WI38 (cell line): ENCODE measurements at regions not wholly inside any gene's neighbourhood (a gene's known extent, or its start where the extent isn't known, plus 50 kb on each side); places are given as distances from the start of the nearest gene placed in this dataset.

Experiments
- H3K4me3 ChIP-seq: 2 replicates; pipeline ENCODE4 v1.5.1; 2011; ENCODE audit warnings: low read depth, mild to moderate bottlenecking, control low read depth, low read length
- TF ChIP-seq, protein P1 (sequence below): IDR thresholded peaks from 2 replicates; pipeline ENCODE4 v1.5.1; 2012; ENCODE audit warnings: low read depth, mild to moderate bottlenecking, control low read depth, low read length

DNA sequence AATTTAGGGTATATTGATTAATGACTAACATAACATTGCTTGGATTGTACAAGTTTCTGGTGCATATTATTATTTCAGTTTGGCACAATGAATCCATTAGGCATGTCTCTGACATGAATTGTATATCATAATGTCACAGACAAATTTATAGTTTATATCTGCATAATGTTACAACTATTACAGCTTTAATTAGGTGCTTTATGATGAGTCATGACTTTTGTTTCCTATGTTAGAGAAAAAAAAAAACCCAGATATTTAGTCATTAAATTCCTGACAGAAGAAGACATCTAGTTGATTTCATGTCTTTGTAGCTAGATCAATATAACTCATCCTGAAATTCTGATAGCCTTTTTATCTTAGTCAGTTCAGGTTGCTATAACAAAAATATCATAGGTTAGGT lies 385.7 kb upstream of the EPHA5 start:
- TF ChIP-seq, protein P1, sequence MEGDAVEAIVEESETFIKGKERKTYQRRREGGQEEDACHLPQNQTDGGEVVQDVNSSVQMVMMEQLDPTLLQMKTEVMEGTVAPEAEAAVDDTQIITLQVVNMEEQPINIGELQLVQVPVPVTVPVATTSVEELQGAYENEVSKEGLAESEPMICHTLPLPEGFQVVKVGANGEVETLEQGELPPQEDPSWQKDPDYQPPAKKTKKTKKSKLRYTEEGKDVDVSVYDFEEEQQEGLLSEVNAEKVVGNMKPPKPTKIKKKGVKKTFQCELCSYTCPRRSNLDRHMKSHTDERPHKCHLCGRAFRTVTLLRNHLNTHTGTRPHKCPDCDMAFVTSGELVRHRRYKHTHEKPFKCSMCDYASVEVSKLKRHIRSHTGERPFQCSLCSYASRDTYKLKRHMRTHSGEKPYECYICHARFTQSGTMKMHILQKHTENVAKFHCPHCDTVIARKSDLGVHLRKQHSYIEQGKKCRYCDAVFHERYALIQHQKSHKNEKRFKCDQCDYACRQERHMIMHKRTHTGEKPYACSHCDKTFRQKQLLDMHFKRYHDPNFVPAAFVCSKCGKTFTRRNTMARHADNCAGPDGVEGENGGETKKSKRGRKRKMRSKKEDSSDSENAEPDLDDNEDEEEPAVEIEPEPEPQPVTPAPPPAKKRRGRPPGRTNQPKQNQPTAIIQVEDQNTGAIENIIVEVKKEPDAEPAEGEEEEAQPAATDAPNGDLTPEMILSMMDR = no peak
- H3K4me3 ChIP-seq = no peak overlapping the region

DNA sequence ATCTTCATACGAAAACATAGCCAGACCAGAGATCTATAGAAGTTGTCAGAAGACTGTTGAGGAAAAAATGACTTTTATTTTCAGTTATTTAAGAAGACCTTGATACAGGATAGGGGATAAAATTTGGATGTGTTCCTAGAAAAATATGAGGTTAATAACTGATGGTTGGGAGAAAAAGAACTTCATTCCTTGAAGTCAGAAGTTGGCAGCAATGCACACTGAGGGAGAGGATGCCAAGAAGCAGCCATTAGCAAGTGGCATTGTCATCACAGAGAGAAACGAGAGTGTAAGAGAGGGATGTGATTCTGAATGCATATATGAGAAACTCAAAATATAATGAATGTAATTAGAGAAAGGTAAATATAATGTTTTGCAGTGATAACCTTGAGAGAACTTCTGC lies 382.1 kb upstream of the EPHA5 start:
- TF ChIP-seq, protein P1 = no peak
- no peak overlapping the region for H3K4me3 ChIP-seq

DNA sequence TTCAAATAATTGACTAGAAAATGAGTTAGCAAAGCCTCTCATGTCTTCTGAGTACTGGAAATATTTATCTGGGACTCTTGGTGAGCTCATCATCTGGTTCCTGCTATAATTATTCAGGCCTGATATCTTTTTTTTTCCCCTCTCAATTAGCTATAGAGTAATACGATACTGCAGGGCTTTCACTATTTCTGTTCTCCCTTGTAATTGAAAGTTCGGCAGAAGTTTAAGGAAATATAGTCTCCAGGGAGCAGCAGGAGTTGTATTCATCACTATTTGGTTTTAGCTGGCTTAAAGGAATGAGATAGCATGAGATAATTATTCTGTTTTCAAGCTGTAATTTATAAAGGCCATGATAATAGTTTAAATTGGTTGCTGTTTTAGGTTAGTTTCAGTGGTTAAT lies 378.6 kb upstream of the EPHA5 start:
- TF ChIP-seq, protein P1 = no peak
- no peak overlapping the region for H3K4me3 ChIP-seq

DNA sequence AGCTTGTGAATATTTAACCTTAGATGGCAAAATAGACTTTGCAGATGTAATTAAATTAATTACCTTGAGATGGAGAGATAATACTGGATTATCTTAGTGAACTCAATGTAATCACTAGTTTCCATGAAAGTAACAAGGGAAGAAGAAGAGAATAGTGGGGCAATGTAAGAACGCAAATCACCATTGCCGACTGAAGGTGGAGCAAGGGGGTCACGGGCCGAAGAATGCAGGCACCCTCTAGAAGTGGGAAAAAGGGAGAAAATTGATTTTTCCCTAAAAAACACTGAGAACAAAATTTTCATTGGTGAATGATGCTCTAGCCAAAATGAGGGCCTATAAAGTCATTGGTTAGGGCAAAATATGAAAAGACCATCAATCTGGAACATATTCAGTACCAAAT lies 375.6 kb upstream of the EPHA5 start:
- H3K4me3 ChIP-seq = no peak overlapping the region
- TF ChIP-seq, protein P1 = no peak

DNA sequence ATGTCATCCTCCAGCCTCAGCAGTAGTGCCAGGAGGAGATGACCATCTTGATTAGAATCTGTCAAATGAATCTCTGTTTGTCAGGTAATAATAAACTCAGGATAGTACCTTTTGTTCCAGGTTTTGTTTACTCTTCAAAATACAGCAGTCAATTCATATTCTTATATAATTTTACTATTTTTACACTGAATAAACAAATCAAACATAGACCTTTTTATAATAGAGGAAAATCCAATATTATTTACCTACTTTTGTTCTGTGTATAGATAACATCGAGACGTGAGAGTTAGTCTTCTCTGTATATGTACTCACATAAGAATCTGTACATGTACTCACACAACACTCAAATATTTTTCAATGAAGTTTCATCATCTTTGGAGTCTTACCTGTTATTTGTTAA lies 365.4 kb upstream of the EPHA5 start:
- TF ChIP-seq, protein P1 = no peak
- H3K4me3 ChIP-seq = no peak overlapping the region

DNA sequence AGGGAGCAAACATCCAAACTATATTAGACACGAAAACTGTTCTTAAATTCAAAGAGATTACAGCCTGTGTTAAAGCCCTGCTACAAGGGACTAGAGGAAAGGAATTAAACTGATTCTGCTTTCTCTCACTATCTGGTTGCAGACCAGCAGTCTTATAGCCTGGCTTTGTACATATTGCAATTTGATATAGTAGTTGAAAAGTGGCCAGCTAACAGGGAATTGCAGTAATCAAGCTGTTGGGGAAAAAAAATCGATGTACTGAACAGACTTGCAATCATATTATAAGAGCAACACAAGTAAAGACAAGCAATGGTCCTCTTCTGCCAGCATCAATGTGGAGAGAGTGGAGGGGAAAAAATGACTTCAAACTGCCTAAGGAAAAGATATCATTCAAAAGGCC lies 364.4 kb upstream of the EPHA5 start:
- H3K4me3 ChIP-seq = no peak overlapping the region
- TF ChIP-seq, protein P1 = no peak

DNA sequence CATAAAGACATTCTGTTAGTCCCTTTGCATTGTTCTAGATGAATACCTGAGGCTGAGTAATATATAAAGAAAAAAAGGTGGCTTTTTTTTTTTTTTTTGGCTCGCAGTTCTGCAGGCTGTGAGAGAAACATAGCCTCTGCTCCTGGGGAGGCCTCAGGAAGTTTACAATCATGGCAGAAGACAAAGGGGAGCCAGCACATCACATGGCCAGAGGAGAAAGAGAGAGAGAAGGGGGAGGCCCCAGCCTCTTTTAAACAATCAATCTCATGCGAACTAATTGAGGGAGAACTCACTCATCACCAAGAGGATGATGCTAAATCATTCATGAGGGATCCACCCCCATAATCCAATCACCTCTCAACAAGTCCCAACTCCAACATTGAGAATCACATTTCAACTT lies 364.0 kb upstream of the EPHA5 start:
- TF ChIP-seq, protein P1 = no peak
- H3K4me3 ChIP-seq = no peak overlapping the region
